HCT116 (cell line): ENCODE measurements at regions not wholly inside any gene's neighbourhood (a gene's known extent, or its start where the extent isn't known, plus 50 kb on each side); places are given as distances from the start of the nearest gene placed in this dataset.

Source experiments
- ATAC-seq: fragments of 200-7000 bp; cut with Tn5 transposase; 2 replicates; pipeline ENCODE4 v1.9.1; 2020; ENCODE audit warnings: mild to moderate bottlenecking, moderate library complexity
- BruUV-seq: library from RNA; stranded (reverse); fragments of 400-500 nt; replicated peaks from 2 replicates; lab custom pipeline; 2021; lab: Mats Ljungman, UMichigan
- CTCF ChIA-PET: fragments of 300-600 bp; sonication (Branson Sonifier 250); formaldehyde crosslinking; loops from one replicate; lab custom pipeline; 2021; ENCODE audit warnings: antibody characterized with exemption; lab: Charles Lee
- POLR2A ChIA-PET: fragments of 300-600, 350-600 bp; sonication (Branson Sonifier 250); formaldehyde crosslinking; loops from one replicate; lab custom pipeline; 2021; ENCODE audit warnings: antibody characterized with exemption; lab: Charles Lee
- RAD21 ChIA-PET, 2 experiments: fragments of 300-600 bp; sonication (Branson Sonifier 250); formaldehyde crosslinking; loops; one replicate each; lab custom pipeline; 2023; ENCODE audit warnings: low total read pairs in 2 of 2; ENCODE audit not compliant: uncharacterized antibody in 2 of 2, unreplicated experiment in 2 of 2, low non-redundant PET in 1 of 2; lab: Charles Lee
- DNase-seq: peaks from one replicate; pipeline ENCODE4 v3.0.0-alpha.2; 2010; ENCODE audit warnings: low read depth, low spot score
- H2AFZ ChIP-seq: fragments of 200-600 bp; shearing (Covaris generic), sonication (generic); 2 replicates; pipeline ENCODE4 v1.6.1; 2017; ENCODE audit warnings: low read depth, mixed run types, mixed read lengths, antibody characterized with exemption, low read length; ENCODE audit not compliant: poor library complexity, severe bottlenecking
- H3K27ac ChIP-seq: 2 replicates; pipeline ENCODE4 v1.5.1; 2012; ENCODE audit warnings: low read depth, low read length
- H3K27me3 ChIP-seq: fragments of 200-600 bp; sonication (generic); 2 replicates; pipeline ENCODE4 v1.6.1; 2016; ENCODE audit warnings: mixed run types, low read length, mixed read lengths; ENCODE audit not compliant: insufficient read depth
- H3K36me3 ChIP-seq, 2 experiments: fragments of 200-500 bp in 1 of 2; fragments of 200-600 bp in 1 of 2; sonication (Bioruptor generic) in 1 of 2; sonication (generic) in 1 of 2; 2 replicates each; pipeline versions ENCODE4 v1.5.1 to v1.6.1; 2014 to 2016; ENCODE audit warnings: low read length in 2 of 2, inconsistent platforms in 1 of 2, mixed read lengths in 1 of 2, mixed run types in 1 of 2; ENCODE audit not compliant: insufficient read depth in 2 of 2, control insufficient read depth in 1 of 2
- H3K4me1 ChIP-seq, 2 experiments: fragments of 200-600 bp in 1 of 2; sonication (generic) in 1 of 2; 2 replicates each; pipeline versions ENCODE4 v1.5.1 to v1.6.1; 2012 to 2017; ENCODE audit warnings: low read length in 2 of 2, inconsistent platforms in 1 of 2, mild to moderate bottlenecking in 1 of 2, mixed read lengths in 1 of 2, mixed run types in 1 of 2, moderate library complexity in 1 of 2; ENCODE audit not compliant: insufficient read depth in 2 of 2, control insufficient read depth in 1 of 2
- H3K4me2 ChIP-seq: fragments of 200-600 bp; sonication (generic); 2 replicates; pipeline ENCODE4 v1.6.1; 2017; ENCODE audit warnings: mixed run types, low read length, mixed read lengths
- H3K4me3 ChIP-seq, 2 experiments: fragments of 200-600 bp in 1 of 2; sonication (generic) in 1 of 2; replicated peaks in 1 of 2; 2 replicates each; pipeline ENCODE4 v1.5.1; 2011 to 2016; ENCODE audit warnings: low read length in 2 of 2, control low read depth in 1 of 2, low read depth in 1 of 2, mild to moderate bottlenecking in 1 of 2, mixed read lengths in 1 of 2, mixed run types in 1 of 2
- H3K79me2 ChIP-seq: fragments of 200-600 bp; sonication (generic); 2 replicates; pipeline ENCODE4 v1.6.1; 2017; ENCODE audit warnings: mild to moderate bottlenecking, mixed run types, low read length, moderate library complexity, mixed read lengths; ENCODE audit not compliant: insufficient read depth
- H3K9ac ChIP-seq: fragments of 200-600 bp; sonication (generic); 2 replicates; pipeline ENCODE4 v1.6.1; 2016; ENCODE audit warnings: low read length, mixed read lengths
- H3K9me2 ChIP-seq: fragments of 200-600 bp; sonication (generic), shearing (Covaris generic); 2 replicates; pipeline ENCODE4 v1.6.1; 2017; ENCODE audit warnings: mixed run types, mild to moderate bottlenecking, moderate library complexity; ENCODE audit not compliant: insufficient read depth
- H3K9me3 ChIP-seq, 2 experiments: fragments of 200-500 bp in 1 of 2; fragments of 200-600 bp in 1 of 2; sonication (Bioruptor generic) in 1 of 2; sonication (generic) in 1 of 2; 2 replicates each; pipeline ENCODE4 v1.6.1; 2014 to 2017; ENCODE audit warnings: low read length in 2 of 2, mixed read lengths in 2 of 2, inconsistent platforms in 1 of 2, low read depth in 1 of 2, mild to moderate bottlenecking in 1 of 2, mixed run types in 1 of 2, moderate library complexity in 1 of 2; ENCODE audit not compliant: control insufficient read depth in 1 of 2, insufficient read depth in 1 of 2
- H4K20me1 ChIP-seq: fragments of 200-600 bp; sonication (generic), shearing (Covaris generic); 2 replicates; pipeline ENCODE4 v1.6.1; 2017; ENCODE audit warnings: mixed run types, mild to moderate bottlenecking, moderate library complexity; ENCODE audit not compliant: insufficient read depth
- CBX3 ChIP-seq: IDR thresholded peaks from 2 replicates; pipeline ENCODE4 v1.6.1; 2012; ENCODE audit warnings: low read depth
- CEBPB ChIP-seq: IDR thresholded peaks from 2 replicates; pipeline ENCODE4 v1.6.1; 2012; ENCODE audit warnings: low read depth
- EGR1 ChIP-seq: IDR thresholded peaks from 2 replicates; pipeline ENCODE4 v1.6.1; 2012; ENCODE audit warnings: low read depth
- ELF1 ChIP-seq: IDR thresholded peaks from 2 replicates; pipeline ENCODE4 v1.6.1; 2012; ENCODE audit warnings: low read depth, borderline replicate concordance
- EZH2 ChIP-seq: fragments of 200-600 bp; sonication (generic); IDR thresholded peaks from 2 replicates; pipeline ENCODE4 v1.6.1; 2017; ENCODE audit warnings: antibody characterized with exemption, mixed run types
- RAD21 ChIP-seq: IDR thresholded peaks from 2 replicates; pipeline ENCODE4 v1.6.1; 2012; ENCODE audit warnings: low read depth, mild to moderate bottlenecking
- SIN3A ChIP-seq: IDR thresholded peaks from 2 replicates; pipeline ENCODE4 v1.6.1; 2012; ENCODE audit warnings: low read depth
- SP1 ChIP-seq: IDR thresholded peaks from 2 replicates; pipeline ENCODE4 v1.6.1; 2012; ENCODE audit warnings: low read depth
- SRF ChIP-seq: IDR thresholded peaks from 2 replicates; pipeline ENCODE4 v1.6.1; 2012; ENCODE audit warnings: low read depth
- TCF7L2 ChIP-seq: IDR thresholded peaks from 2 replicates; pipeline ENCODE4 v1.7.0; 2011; ENCODE audit warnings: borderline replicate concordance, inconsistent platforms; ENCODE audit not compliant: insufficient read depth, insufficient read length; ENCODE audit errors: extremely low read depth
- YY1 ChIP-seq: IDR thresholded peaks from 2 replicates; pipeline ENCODE4 v1.6.1; 2011; ENCODE audit warnings: low read length, low read depth, moderate library complexity, mild to moderate bottlenecking; ENCODE audit not compliant: insufficient replicate concordance; ENCODE audit errors: extremely low read depth
- ZNF274 ChIP-seq: fragments of 200-500 bp; sonication (Bioruptor generic); IDR thresholded peaks from 2 replicates; pipeline ENCODE4 v1.6.1; 2014; ENCODE audit warnings: mild to moderate bottlenecking, low read depth, low read length, inconsistent platforms
- intact Hi-C: fragments of 100-400 bp; cut with micrococcal nuclease; formaldehyde crosslinking; loops from 2 replicates; pipeline ENCODE4 v1.10.0; 2022

DNA sequence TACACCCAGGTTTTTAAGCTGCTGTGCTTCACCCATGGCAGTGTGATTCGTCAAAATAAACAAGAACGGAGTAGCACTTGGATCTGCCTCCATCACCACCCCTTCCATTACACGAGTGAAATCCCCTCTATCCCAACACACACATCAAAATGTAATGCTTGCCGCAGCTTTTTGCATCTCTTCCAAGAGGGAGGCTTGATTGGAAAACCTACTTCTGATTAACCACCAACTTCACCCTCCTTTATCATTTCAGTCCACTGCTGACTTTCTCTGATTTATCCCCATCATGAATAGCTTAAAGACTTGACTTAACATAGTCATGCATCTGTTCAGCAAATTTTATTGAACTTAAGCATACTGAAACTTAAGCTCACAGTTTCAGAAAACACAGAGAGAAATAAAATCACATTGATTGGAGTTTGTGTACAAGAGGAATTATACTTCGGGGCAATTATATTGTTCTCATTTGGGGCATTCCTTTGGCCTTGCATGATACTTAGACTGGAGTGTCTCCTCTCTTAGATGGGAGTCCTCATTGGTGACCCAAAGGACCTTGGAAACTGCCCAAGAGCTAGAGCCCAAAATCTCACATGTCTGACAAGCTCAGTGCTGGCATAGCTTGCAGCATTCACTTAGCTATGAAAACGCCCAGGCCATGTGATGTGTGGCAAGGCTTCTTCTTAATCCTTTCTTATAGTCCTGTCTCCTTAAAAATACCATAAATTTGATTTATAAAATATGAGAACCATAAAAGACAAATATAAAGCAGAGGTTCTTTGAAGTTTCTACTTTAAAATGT is 124.3 kb upstream of the UMPS start:
- BruUV-seq, result no TSS peak
- Histone ChIP-seq H3K4me2 (no peak overlapping the region), H3K27me3 (no peaks in the 10 kb centered on the region), H3K4me1 (peaks cover 10 to 15% of the 10 kb centered on the region in 2 experiments; a peak in 3 of 4 replicates), H3K9ac (no peak overlapping the region), H3K9me3 (no peaks in the 10 kb centered on the region), H4K20me1 (no peaks in the 10 kb centered on the region), H3K27ac (no peak overlapping the region), H2AFZ (no peak overlapping the region), H3K36me3 (no peaks in the 10 kb centered on the region), H3K4me3 (no peak overlapping the region), H3K9me2 (no peaks in the 10 kb centered on the region), H3K79me2 (no peaks in the 10 kb centered on the region)
- RAD21 ChIA-PET, result no interaction called here
- POLR2A ChIA-PET, result no interaction called here
- TF ChIP-seq CEBPB (no peak), CBX3 (no peak), ELF1 (no peak), RAD21 (no peak), EGR1 (no peak), YY1 (no peak), EZH2 (no peak), SP1 (no peak), TCF7L2 (no peak), SIN3A (no peak), SRF (no peak), ZNF274 (no peak)
- DNase-seq, result no peak
- no peak for ATAC-seq
- intact Hi-C loops, result no loop called here
- CTCF ChIA-PET, result interaction anchor here (1.2 kb wide), 1 partner anchor 10 kb away, joined by 3 read pairs; no protein-coding TSS in a partner anchor
